HG02642 (cell line): ENCODE measurements at regions not wholly inside any gene's neighbourhood (a gene's known extent, or its start where the extent isn't known, plus 50 kb on each side); places are given as distances from the start of the nearest gene placed in this dataset.
A peak's percentile ranks its signal among the peaks of the same experiment; 100 is the strongest.

ENCODE experiments used
- ATAC-seq: cut with Tn5 transposase; IDR thresholded peaks from one replicate; pipeline ENCODE4 v1.9.1; 2021; ENCODE audit warnings: mild to moderate bottlenecking; ENCODE audit not compliant: unreplicated experiment, poor library complexity

- peak; percentile 81 for ATAC-seq
Observed at GRCh38 chr4:166594326-166594946, 639.9 kb downstream of the SPOCK3 start.

GRCh38 chr4:166600264-166600663, 634.0 kb downstream of the SPOCK3 start:
- no peak for ATAC-seq

DNA sequence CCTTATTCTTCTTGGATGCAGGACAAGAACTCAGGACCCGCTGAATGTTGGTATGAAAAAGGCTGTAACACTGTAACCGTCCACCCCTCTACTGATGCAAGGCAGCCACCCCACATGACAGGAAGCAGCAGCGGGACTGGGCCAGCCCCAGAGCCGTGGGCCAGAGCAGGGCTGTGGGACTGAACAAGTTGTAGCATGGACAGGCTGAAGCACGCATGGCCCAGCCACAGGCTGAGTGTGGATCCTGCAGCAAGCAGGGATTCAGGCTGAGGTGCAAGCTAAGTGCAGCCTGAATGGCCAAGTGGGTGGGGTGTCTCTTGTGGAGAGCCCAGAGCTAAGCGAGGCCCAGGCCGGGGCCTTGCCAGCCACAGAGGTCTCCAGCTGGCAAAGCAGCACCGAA, 632.2 kb downstream of the SPOCK3 start:
- ATAC-seq: no peak

- peak; percentile 36 for ATAC-seq
Observed at GRCh38 chr4:166622425-166622977, 611.8 kb downstream of the SPOCK3 start.

DNA sequence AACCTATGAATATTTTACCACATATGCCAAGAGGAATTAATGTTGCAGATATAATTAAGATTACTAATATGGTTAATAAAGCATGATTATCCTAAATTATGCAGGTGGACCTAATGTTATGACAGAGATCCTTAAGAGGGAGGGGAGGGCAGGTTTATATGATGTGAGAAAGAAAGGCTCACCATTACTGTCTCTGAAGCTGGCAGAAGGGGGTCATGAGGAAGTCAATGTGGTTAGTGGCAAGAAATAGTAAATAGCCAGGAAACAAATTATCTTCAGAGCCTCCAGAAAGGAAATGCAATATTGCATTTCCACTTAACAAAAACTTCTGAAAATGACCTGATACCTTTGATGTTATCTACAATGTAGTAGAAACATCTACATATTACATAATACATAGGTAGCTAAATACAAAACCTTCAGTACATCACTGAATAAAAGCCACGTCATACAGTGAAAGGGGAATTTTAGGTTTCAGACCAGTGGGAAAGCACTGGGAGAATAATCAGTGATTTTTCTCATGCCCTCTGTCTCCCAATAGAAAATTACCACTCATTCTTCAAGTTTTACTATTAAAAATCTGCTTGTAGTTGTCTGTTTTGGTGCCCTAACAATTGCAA, 609.2 kb downstream of the SPOCK3 start:
- peak; percentile 57 for ATAC-seq

DNA sequence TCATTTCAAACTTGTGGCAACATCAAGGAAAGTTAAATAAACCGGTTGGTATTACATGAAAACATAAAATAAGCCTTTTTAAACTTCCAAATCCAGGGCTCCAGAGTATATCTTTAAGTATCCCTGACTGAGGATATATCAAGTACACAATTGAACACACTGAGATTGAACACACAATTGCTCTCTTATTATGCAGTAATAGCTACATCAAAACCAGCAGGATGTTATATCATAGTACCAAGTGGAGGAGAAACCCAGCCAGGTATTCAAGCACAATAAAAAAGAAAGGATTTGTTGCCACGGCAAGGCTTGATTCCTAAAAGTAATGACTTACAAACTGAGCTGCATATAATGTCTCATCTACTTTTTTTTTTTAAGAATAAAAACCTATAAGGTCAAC, 605.8 kb downstream of the SPOCK3 start:
- ATAC-seq: no peak

GRCh38 chr4:166635367-166635766, 598.9 kb downstream of the SPOCK3 start:
- ATAC-seq: no peak

- no peak for ATAC-seq
Observed at GRCh38 chr4:166637816-166638215, 596.5 kb downstream of the SPOCK3 start.

GRCh38 chr4:166655231-166655630, 579.1 kb downstream of the SPOCK3 start:
- ATAC-seq: no peak

GRCh38 chr4:166655705-166656104, 578.6 kb downstream of the SPOCK3 start:
- ATAC-seq: no peak

- ATAC-seq: no peak
Observed at GRCh38 chr4:166657261-166657660, 577.0 kb downstream of the SPOCK3 start.

DNA sequence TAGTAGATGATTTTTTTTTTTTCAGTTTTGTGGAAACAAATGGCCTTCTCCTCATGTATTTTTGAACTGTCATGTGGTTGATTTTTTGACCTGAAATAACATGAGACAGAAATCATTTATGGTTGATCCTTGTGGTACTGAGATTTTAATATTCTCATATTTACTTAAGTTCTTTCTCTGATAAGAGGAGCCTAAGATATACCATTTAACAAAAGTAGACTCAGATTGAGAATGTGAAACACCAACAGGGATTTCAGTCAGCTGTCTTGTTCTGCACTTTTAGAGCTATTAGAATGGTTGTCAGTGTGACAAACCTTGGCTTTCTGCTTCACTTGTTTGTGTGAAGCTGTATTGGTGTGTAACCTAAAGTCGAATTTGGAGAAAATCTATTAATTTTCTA, 575.7 kb downstream of the SPOCK3 start:
- ATAC-seq: peak; percentile 26

- peak; percentile 97 for ATAC-seq
Observed at GRCh38 chr4:166662266-166662843, 571.9 kb downstream of the SPOCK3 start.

- no peak for ATAC-seq
Observed at GRCh38 chr4:166670341-166670740, 564.0 kb downstream of the SPOCK3 start.

DNA sequence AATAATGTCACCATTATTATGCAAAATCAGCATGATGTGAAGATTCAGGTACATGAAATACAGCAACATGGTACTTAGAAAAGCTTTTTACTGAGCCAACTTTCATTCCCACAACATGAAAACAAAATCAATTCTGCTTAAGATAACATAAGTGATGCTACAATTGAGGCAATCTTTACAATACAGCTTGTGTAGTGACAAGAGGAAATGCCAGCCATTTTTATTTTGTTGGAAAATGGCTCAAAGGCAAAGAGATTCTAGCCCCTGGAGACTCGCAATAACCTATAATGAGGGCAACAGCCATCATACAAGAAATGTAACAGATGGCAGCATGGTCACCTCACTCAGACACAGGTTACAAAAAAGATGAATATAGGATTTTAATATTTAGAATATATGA, 560.4 kb downstream of the SPOCK3 start:
- ATAC-seq: no peak

DNA sequence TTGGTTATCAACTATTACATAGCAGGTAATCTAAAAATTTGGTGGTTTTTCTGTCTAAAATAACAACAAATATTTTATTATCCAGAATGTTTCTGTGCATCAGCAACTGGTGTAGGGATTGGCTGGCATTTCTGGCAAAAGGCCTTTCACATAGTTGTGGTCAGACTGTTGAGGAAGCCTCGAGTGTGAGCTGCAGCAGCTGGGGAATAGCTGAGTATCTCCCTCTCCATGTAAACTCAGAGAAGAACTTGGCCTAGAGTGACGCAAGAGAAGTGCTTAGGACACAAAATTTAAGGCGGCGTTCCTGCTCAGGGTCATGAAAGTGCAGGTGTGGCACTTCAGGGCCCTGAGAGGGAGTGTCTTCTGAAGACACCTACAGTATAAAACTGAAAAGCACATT, 558.9 kb downstream of the SPOCK3 start:
- ATAC-seq: no peak

DNA sequence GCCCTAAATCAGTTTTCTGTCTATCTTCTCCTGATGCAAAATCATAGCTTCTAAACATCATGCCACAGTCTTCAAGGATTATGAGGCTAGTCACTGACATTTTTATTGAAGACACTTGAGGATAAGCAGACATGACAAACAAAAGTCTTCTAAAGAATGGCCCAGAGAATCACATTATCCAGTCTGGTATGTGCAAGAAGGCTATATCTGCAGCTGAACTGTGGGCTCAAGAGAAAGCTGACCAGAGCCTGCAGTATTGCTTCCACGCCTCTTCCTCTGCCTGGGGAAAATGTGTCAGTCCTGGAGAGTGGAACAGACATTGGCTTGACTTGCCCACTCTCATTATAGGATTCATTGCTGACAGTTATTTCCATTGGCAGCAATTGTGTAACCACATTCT, 553.5 kb downstream of the SPOCK3 start:
- no peak for ATAC-seq

DNA sequence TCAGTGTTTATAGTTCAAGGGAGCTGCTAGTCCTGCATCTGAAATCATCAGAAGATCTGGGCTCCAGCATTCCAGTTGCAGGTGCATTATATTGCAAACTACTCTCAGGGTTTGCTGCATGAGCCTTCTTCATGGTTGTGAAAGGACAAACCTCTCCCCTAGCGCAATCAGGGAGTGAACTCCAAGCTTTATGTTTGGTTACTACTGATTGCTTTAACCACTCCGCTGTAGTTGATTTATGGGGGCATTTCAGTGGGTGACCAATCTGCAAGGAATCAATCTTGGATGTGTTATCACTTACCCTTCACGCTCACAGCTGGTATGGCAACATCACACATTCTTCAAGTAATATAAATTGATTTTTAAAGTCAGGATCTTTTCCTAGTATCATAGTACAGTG, 552.1 kb downstream of the SPOCK3 start:
- no peak for ATAC-seq
